Chondrocyte (in vitro differentiated cells): ENCODE measurements at regions not wholly inside any gene's neighbourhood (a gene's known extent, or its start where the extent isn't known, plus 50 kb on each side); places are given as distances from the start of the nearest gene placed in this dataset.

Source experiments
- DNase-seq: peaks from one replicate; pipeline ENCODE4 v3.0.0; 2021; ENCODE audit warnings: mixed read lengths, low spot score
- H3K27ac Mint-ChIP-seq: one replicate; pipeline ENCODE4 v1.8.0; 2021; ENCODE audit warnings: mild to moderate bottlenecking, moderate library complexity, mixed read lengths; ENCODE audit not compliant: unreplicated experiment
- H3K27me3 Mint-ChIP-seq: 2 replicates; pipeline ENCODE4 v1.8.0; 2021; ENCODE audit warnings: low read depth, mixed read lengths
- H3K36me3 Mint-ChIP-seq: 2 replicates; pipeline ENCODE4 v1.8.0; 2021; ENCODE audit warnings: low read depth, mixed read lengths
- H3K4me1 Mint-ChIP-seq: 2 replicates; pipeline ENCODE4 v1.8.0; 2021; ENCODE audit warnings: low read depth, mild to moderate bottlenecking, mixed read lengths
- H3K4me3 Mint-ChIP-seq: one replicate; pipeline ENCODE4 v1.8.0; 2021; ENCODE audit warnings: mild to moderate bottlenecking, moderate library complexity, mixed read lengths; ENCODE audit not compliant: unreplicated experiment
- H3K9me3 Mint-ChIP-seq: 2 replicates; pipeline ENCODE4 v1.8.0; 2021; ENCODE audit warnings: low read depth, mixed read lengths
- CTCF ChIP-seq: fragments of 200-600 bp; sonication (generic); IDR thresholded peaks from 2 replicates; pipeline ENCODE4 v1.5.0; 2021; ENCODE audit warnings: antibody characterized with exemption, mild to moderate bottlenecking, moderate library complexity

DNA sequence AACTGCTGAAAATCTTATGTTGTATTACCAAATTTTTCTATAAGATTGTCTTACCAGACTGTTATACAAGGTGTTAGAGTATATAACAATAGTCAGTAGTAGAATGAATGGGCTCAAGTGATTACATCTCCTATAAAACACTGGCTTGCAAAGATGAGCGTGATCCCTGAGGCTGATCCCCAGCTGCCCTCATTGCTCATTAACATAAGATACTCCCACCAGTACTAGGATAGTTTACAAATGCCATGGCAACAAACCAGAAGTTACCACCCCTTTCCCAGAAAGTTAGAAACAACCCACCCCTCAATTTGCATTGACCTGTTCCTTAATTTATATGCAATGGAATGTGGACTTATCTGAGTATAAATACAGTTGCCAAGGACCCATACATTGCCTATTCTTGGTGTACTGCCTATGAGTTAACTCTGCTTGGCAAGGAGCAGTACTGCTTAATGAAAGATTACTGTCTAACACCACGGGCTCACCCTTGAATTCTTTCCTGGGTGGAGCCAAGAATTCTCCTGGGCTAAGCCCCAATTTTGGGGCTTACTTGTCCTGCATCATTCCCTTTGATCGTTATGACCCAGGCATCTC, 252.8 kb upstream of the CHD6 start:
- DNase-seq = no peak
- H3K4me1 Mint-ChIP-seq = no peaks in the 10 kb centered on the region
- no peaks in the 10 kb centered on the region for H3K36me3 Mint-ChIP-seq
- no peak for TF ChIP-seq CTCF
- H3K27ac Mint-ChIP-seq = no peak overlapping the region
- H3K9me3 Mint-ChIP-seq = peaks cover 35% of the 10 kb centered on the region
- H3K27me3 Mint-ChIP-seq = no peaks in the 10 kb centered on the region
- no peak overlapping the region for H3K4me3 Mint-ChIP-seq

DNA sequence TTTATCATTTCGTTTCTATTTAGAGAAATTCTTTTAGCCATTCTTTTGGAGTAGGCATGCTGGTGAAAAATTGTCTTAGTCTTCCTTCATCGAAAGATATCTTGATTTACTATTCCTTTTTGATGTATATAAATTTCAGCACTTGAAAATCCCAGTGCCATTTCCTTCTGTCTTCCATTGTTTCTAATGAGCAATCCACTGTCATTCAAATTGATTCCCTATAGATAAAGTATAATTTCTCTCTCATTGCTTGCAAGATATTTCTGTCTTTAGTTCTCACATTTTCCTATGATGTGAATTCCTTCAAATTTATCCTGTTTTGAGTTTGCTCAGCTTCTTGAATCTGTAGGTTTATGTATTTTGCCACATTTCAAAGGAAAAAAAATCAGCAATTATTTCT, 251.1 kb upstream of the CHD6 start:
- H3K27ac Mint-ChIP-seq = no peak overlapping the region
- H3K36me3 Mint-ChIP-seq = no peaks in the 10 kb centered on the region
- DNase-seq = no peak
- TF ChIP-seq CTCF = no peak
- H3K4me1 Mint-ChIP-seq = no peaks in the 10 kb centered on the region
- peaks cover 35% of the 10 kb centered on the region for H3K9me3 Mint-ChIP-seq
- H3K4me3 Mint-ChIP-seq = no peak overlapping the region
- no peaks in the 10 kb centered on the region for H3K27me3 Mint-ChIP-seq

DNA sequence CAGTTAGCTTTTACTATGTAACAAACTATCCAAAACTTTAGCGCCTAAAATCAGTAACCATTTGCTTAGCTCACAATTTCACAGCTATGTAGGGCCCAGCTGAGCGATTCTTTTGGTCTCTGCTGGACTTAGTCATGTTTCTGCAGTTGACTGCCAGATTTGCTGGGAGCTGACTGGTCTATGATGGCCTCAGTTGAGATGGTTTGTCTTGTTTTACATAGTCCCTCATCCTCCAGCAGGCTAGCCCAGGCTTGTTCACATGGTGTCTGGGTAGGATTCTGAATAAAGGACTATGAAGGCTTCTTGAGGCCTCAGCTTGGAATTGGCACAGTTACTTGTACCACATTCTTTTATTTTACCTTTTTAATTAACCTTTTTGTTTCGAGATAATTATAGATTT, 247.8 kb upstream of the CHD6 start:
- DNase-seq = no peak
- no peak for TF ChIP-seq CTCF
- Mint-ChIP-seq H3K27me3 (no peaks in the 10 kb centered on the region), H3K4me1 (no peaks in the 10 kb centered on the region), H3K36me3 (no peaks in the 10 kb centered on the region), H3K4me3 (no peak overlapping the region), H3K27ac (no peak overlapping the region), H3K9me3 (peaks cover 33% of the 10 kb centered on the region)

DNA sequence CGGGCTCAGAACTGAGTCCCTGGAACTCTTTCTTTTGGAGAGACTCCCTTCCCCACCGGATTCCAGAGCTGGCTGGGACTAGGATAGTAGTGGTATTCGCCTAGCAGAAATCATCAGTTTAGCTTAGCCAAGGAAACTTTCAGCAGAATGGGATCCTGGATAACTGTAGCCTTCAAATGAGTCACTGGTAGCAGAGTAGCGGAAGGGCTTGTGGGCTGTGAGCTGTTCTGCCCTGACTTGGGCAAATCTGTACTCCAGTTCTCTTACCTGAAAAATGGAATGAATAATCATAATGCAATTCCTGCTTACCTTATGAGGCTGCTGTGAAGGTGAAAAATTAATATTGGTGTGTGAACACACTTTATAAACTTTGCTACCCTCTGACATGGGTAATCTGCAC, 244.3 kb upstream of the CHD6 start:
- TF ChIP-seq CTCF = no peak
- Mint-ChIP-seq H3K9me3 (peaks cover 14% of the 10 kb centered on the region), H3K36me3 (no peaks in the 10 kb centered on the region), H3K27ac (no peak overlapping the region), H3K27me3 (no peaks in the 10 kb centered on the region), H3K4me1 (no peaks in the 10 kb centered on the region), H3K4me3 (no peak overlapping the region)
- DNase-seq = no peak

DNA sequence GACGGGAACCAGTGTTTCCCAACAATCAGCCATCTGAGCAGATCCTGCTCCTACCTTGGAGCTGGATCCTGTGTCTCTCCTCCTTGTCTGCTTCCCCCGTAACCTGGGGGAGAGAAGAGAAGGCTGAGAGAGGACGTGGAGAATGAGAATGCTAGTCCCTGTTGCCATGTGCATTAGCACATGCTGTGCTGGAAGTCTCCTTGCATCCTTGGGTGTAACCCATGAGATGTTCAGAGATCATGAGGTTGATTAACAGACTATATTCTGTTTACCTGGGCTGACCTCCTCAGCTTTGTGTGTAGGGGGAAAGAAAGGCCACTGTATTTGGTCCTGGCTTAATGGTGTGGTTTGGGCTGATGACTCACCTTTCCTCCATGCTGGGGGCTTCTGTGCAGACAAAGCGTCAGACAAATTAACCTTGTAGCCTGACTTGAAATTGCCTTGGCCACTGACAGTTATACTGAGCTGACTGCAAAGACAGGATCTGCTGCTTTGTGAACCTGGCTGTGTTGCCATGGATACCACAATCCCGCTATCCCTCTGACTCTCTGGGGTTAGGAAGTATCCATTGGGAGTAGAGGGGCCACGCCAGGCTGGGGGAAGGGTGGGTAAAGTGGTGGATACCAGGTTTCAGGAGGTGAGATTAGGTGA, 243.7 kb upstream of the CHD6 start:
- Mint-ChIP-seq H3K27me3 (no peaks in the 10 kb centered on the region), H3K27ac (no peak overlapping the region), H3K36me3 (no peaks in the 10 kb centered on the region), H3K9me3 (peaks cover 15% of the 10 kb centered on the region), H3K4me3 (no peak overlapping the region), H3K4me1 (no peaks in the 10 kb centered on the region)
- DNase-seq = no peak
- no peak for TF ChIP-seq CTCF
